Ishikawa (cell line): ENCODE measurements at regions not wholly inside any gene's neighbourhood (a gene's known extent, or its start where the extent isn't known, plus 50 kb on each side); places are given as distances from the start of the nearest gene placed in this dataset.

ENCODE experiments used
- CEBPB ChIP-seq: IDR thresholded peaks from 2 replicates; pipeline ENCODE4 v1.6.1; 2012
- CREB1 ChIP-seq: IDR thresholded peaks from 2 replicates; pipeline ENCODE4 v1.6.1; 2012; ENCODE audit warnings: low read depth
- EGR1 ChIP-seq: IDR thresholded peaks from 2 replicates; pipeline ENCODE4 v1.6.1; 2012
- EP300 ChIP-seq: IDR thresholded peaks from 2 replicates; pipeline ENCODE4 v1.6.1; 2012; ENCODE audit warnings: borderline replicate concordance
- FOXM1 ChIP-seq: IDR thresholded peaks from 2 replicates; pipeline ENCODE4 v1.6.1; 2012; ENCODE audit warnings: low read depth, borderline replicate concordance
- MAX ChIP-seq: IDR thresholded peaks from 2 replicates; pipeline ENCODE4 v1.6.1; 2012
- NFIC ChIP-seq: IDR thresholded peaks from 2 replicates; pipeline ENCODE4 v1.6.1; 2012
- RAD21 ChIP-seq: IDR thresholded peaks from 2 replicates; pipeline ENCODE4 v1.6.1; 2012; ENCODE audit warnings: low read depth
- REST ChIP-seq: IDR thresholded peaks from 2 replicates; pipeline ENCODE4 v1.6.1; 2012; ENCODE audit warnings: low read depth, mild to moderate bottlenecking
- TAF1 ChIP-seq: IDR thresholded peaks from 2 replicates; pipeline ENCODE4 v1.6.1; 2012; ENCODE audit warnings: low read depth, mild to moderate bottlenecking
- TCF12 ChIP-seq: IDR thresholded peaks from 2 replicates; pipeline ENCODE4 v1.6.1; 2012; ENCODE audit warnings: low read depth
- TEAD4 ChIP-seq: IDR thresholded peaks from 2 replicates; pipeline ENCODE4 v1.6.1; 2012
- USF1 ChIP-seq: IDR thresholded peaks from 2 replicates; pipeline ENCODE4 v1.6.1; 2012
- YY1 ChIP-seq: IDR thresholded peaks from 2 replicates; pipeline ENCODE4 v1.6.1; 2012; ENCODE audit warnings: low read depth

- TF ChIP-seq TEAD4 (no peak), RAD21 (no peak), MAX (no peak), REST (no peak), TCF12 (no peak), USF1 (no peak), EP300 (no peak), CREB1 (no peak), TAF1 (no peak), FOXM1 (no peak), NFIC (no peak), EGR1 (no peak), CEBPB (no peak), YY1 (no peak)
Observed at GRCh38 chr4:58507079-58507478, 1396.9 kb upstream of the IGFBP7 start.
